Spinal cord (tissue), 9 donors: ENCODE measurements at regions not wholly inside any gene's neighbourhood (a gene's known extent, or its start where the extent isn't known, plus 50 kb on each side); places are given as distances from the start of the nearest gene placed in this dataset.
A peak's percentile ranks its signal among the peaks of the same experiment; 100 is the strongest.

ENCODE experiments used
- DNase-seq, 6 donors: peaks; one replicate each; pipeline versions ENCODE4 v3.0.0 to v3.0.0-alpha.2; 2013 to 2015; ENCODE audit warnings: low spot score in 6 of 6, low read depth in 4 of 6
- H3K27ac ChIP-seq: one replicate; pipeline ENCODE4 v1.5.1; 2013; ENCODE audit warnings: low read depth, low read length, control low read depth
- H3K27me3 ChIP-seq: one replicate; pipeline ENCODE4 v1.6.1; 2013; ENCODE audit warnings: low read length; ENCODE audit not compliant: control insufficient read depth, insufficient read depth
- H3K36me3 ChIP-seq: one replicate; pipeline ENCODE4 v1.6.1; 2013; ENCODE audit warnings: low read length; ENCODE audit not compliant: control insufficient read depth, insufficient read depth
- H3K4me1 ChIP-seq: one replicate; pipeline ENCODE4 v1.6.1; 2013; ENCODE audit warnings: low read length; ENCODE audit not compliant: control insufficient read depth, insufficient read depth
- H3K4me3 ChIP-seq: one replicate; pipeline ENCODE4 v1.5.1; 2013; ENCODE audit warnings: low read depth, low read length, control low read depth
- H3K9me3 ChIP-seq: one replicate; pipeline ENCODE4 v1.6.1; 2013; ENCODE audit warnings: low read length; ENCODE audit not compliant: control insufficient read depth, insufficient read depth
- whole genome bisulfite sequencing: methylation state at CpG from one replicate; pipeline ENCODE4 v1.1.5; 2013; ENCODE audit warnings: missing lambda C conversion rate; ENCODE audit not compliant: insufficient coverage; 5-methylcytosine and 5-hydroxymethylcytosine counted together
- donor health status: healthy.

- no peaks in the 10 kb centered on the region for H3K4me1 ChIP-seq
- DNase-seq: no peak
- H3K27me3 ChIP-seq: no peaks in the 10 kb centered on the region
- no peaks in the 10 kb centered on the region for H3K36me3 ChIP-seq
- no peak overlapping the region for H3K4me3 ChIP-seq
- H3K9me3 ChIP-seq: no peaks in the 10 kb centered on the region
- WGBS: 37% methylated on average over 2 of the region's 2 CpGs
- H3K27ac ChIP-seq: no peak overlapping the region
Observed at GRCh38 chr4:24373704-24374103, 210.7 kb downstream of the DHX15 start.

GRCh38 chr4:24372881-24373280 lies 211.5 kb downstream of the DHX15 start:
- WGBS: 67% methylated on average over 9 of the region's 9 CpGs
- peak in 1 of 6 donors; percentile 23 for DNase-seq
- no peak overlapping the region for H3K27ac ChIP-seq

GRCh38 chr4:24372341-24372740 lies 212.0 kb downstream of the DHX15 start:
- no peak overlapping the region for H3K4me3 ChIP-seq
- no peaks in the 10 kb centered on the region for H3K4me1 ChIP-seq
- no peak overlapping the region for H3K27ac ChIP-seq
- WGBS: 100% methylated on average over 2 of the region's 4 CpGs
- H3K36me3 ChIP-seq: no peaks in the 10 kb centered on the region
- DNase-seq: no peak
- H3K27me3 ChIP-seq: no peaks in the 10 kb centered on the region
- no peaks in the 10 kb centered on the region for H3K9me3 ChIP-seq

More at GRCh38 chr4:24372881-24373280, 211.5 kb downstream of the DHX15 start:
- no peaks in the 10 kb centered on the region for H3K9me3 ChIP-seq
- H3K36me3 ChIP-seq: no peaks in the 10 kb centered on the region
- H3K27me3 ChIP-seq: no peaks in the 10 kb centered on the region
- no peak overlapping the region for H3K4me3 ChIP-seq
- H3K4me1 ChIP-seq: no peaks in the 10 kb centered on the region

GRCh38 chr4:24370421-24370820 lies 213.9 kb downstream of the DHX15 start:
- DNase-seq: no peak
- H3K4me1 ChIP-seq: no peaks in the 10 kb centered on the region
- H3K27me3 ChIP-seq: no peaks in the 10 kb centered on the region

GRCh38 chr4:24369507-24370029 lies 214.8 kb downstream of the DHX15 start:
- Histone ChIP-seq H3K27me3 (no peaks in the 10 kb centered on the region), H3K4me3 (no peak overlapping the region), H3K4me1 (no peaks in the 10 kb centered on the region), H3K27ac (no peak overlapping the region), H3K9me3 (no peaks in the 10 kb centered on the region), H3K36me3 (no peaks in the 10 kb centered on the region)
- 55% methylated on average over 4 of the region's 5 CpGs for WGBS
- peak in 1 of 6 donors; percentile 80 for DNase-seq

More at GRCh38 chr4:24370421-24370820, 213.9 kb downstream of the DHX15 start:
- no CpG with 5 or more reads among the region's 1 CpG for WGBS
- Histone ChIP-seq H3K4me3 (no peak overlapping the region), H3K36me3 (no peaks in the 10 kb centered on the region), H3K9me3 (no peaks in the 10 kb centered on the region), H3K27ac (no peak overlapping the region)

GRCh38 chr4:24368801-24369200 lies 215.6 kb downstream of the DHX15 start:
- no peaks in the 10 kb centered on the region for H3K27me3 ChIP-seq
- no peaks in the 10 kb centered on the region for H3K4me1 ChIP-seq
- H3K9me3 ChIP-seq: no peaks in the 10 kb centered on the region
- H3K27ac ChIP-seq: no peak overlapping the region
- H3K4me3 ChIP-seq: no peak overlapping the region
- 97% methylated on average over 5 of the region's 7 CpGs for whole genome bisulfite sequencing
- no peak for DNase-seq
- no peaks in the 10 kb centered on the region for H3K36me3 ChIP-seq

- no peak for DNase-seq
- no CpG with 5 or more reads among the region's 3 CpGs for WGBS
- Histone ChIP-seq H3K36me3 (no peaks in the 10 kb centered on the region), H3K4me1 (no peaks in the 10 kb centered on the region), H3K27me3 (no peaks in the 10 kb centered on the region), H3K9me3 (no peaks in the 10 kb centered on the region), H3K4me3 (no peak overlapping the region), H3K27ac (no peak overlapping the region)
Observed at GRCh38 chr4:24364852-24365251, 219.5 kb downstream of the DHX15 start.

- Histone ChIP-seq H3K27ac (no peak overlapping the region), H3K36me3 (no peaks in the 10 kb centered on the region), H3K4me1 (no peaks in the 10 kb centered on the region), H3K4me3 (no peak overlapping the region), H3K9me3 (no peaks in the 10 kb centered on the region), H3K27me3 (no peaks in the 10 kb centered on the region)
- no peak for DNase-seq
- 87% methylated on average over 2 of the region's 5 CpGs for WGBS
Observed at GRCh38 chr4:24364249-24364648, 220.1 kb downstream of the DHX15 start.

GRCh38 chr4:24363751-24364150 lies 220.6 kb downstream of the DHX15 start:
- Histone ChIP-seq H3K27ac (no peak overlapping the region), H3K9me3 (no peaks in the 10 kb centered on the region), H3K27me3 (no peaks in the 10 kb centered on the region), H3K36me3 (no peaks in the 10 kb centered on the region), H3K4me3 (no peak overlapping the region), H3K4me1 (no peaks in the 10 kb centered on the region)
- 68% methylated on average over 2 of the region's 4 CpGs for WGBS
- peak in 1 of 6 donors; percentile 32 for DNase-seq

GRCh38 chr4:24352112-24352511 lies 232.2 kb downstream of the DHX15 start:
- Histone ChIP-seq H3K27me3 (no peaks in the 10 kb centered on the region), H3K4me3 (no peak overlapping the region), H3K27ac (no peak overlapping the region), H3K9me3 (no peaks in the 10 kb centered on the region), H3K4me1 (no peaks in the 10 kb centered on the region), H3K36me3 (no peaks in the 10 kb centered on the region)
- DNase-seq: no peak
- 100% methylated on average over 1 of the region's 4 CpGs for WGBS
